HepG2 (cell line): ENCODE measurements at regions not wholly inside any gene's neighbourhood (a gene's known extent, or its start where the extent isn't known, plus 50 kb on each side); places are given as distances from the start of the nearest gene placed in this dataset.

ENCODE experiments used
- ARID2 ChIP-seq: sonication (generic); formaldehyde crosslinking; IDR thresholded peaks from 2 replicates; pipeline ENCODE4 v1.8.1; 2022; ENCODE audit warnings: mild to moderate bottlenecking, missing genetic modification reagents, borderline replicate concordance
- CERS6 ChIP-seq: sonication (generic); formaldehyde crosslinking; IDR thresholded peaks from 2 replicates; pipeline ENCODE4 v1.5.0; 2020; ENCODE audit warnings: missing genetic modification reagents
- FLYWCH1 ChIP-seq: sonication (generic); formaldehyde crosslinking; IDR thresholded peaks from 2 replicates; pipeline ENCODE4 v1.8.1; 2023; ENCODE audit warnings: mild to moderate bottlenecking, missing genetic modification reagents
- GPN1 ChIP-seq: sonication (generic); formaldehyde crosslinking; IDR thresholded peaks from 2 replicates; pipeline ENCODE4 v1.5.1; 2020; ENCODE audit warnings: missing genetic modification reagents, borderline replicate concordance
- HCFC1 ChIP-seq: fragments of 150-350 bp; IDR thresholded peaks from 2 replicates; pipeline ENCODE4 v1.6.1; 2014; ENCODE audit warnings: low read depth, low read length
- TCF12 ChIP-seq, 2 experiments: fragments of 450-650 bp in 1 of 2; sonication (generic) in 1 of 2; formaldehyde crosslinking in 1 of 2; IDR thresholded peaks; 2 replicates each; pipeline versions ENCODE4 v1.6.1 to v1.8.0; 2017 to 2022; ENCODE audit warnings: antibody characterized with exemption in 1 of 2, mild to moderate bottlenecking in 1 of 2, missing genetic modification reagents in 1 of 2, moderate library complexity in 1 of 2
- ZBTB1 ChIP-seq: sonication (generic); formaldehyde crosslinking; IDR thresholded peaks from 2 replicates; pipeline ENCODE4 v1.4.0; 2020; ENCODE audit warnings: missing genetic modification reagents, borderline replicate concordance
- ZNF274 ChIP-seq: sonication (generic); formaldehyde crosslinking; IDR thresholded peaks from 2 replicates; pipeline ENCODE4 v1.5.1; 2020; ENCODE audit warnings: mild to moderate bottlenecking, missing genetic modification reagents
- ZNF34 ChIP-seq: sonication (generic); formaldehyde crosslinking; IDR thresholded peaks from 2 replicates; pipeline ENCODE4 v1.4.0; 2020; ENCODE audit warnings: mild to moderate bottlenecking, missing genetic modification reagents, borderline replicate concordance
- ZNF407 ChIP-seq: sonication (generic); formaldehyde crosslinking; IDR thresholded peaks from one replicate; pipeline ENCODE4 v1.5.1; 2020; ENCODE audit warnings: mild to moderate bottlenecking, missing genetic modification reagents; ENCODE audit errors: not compliant biosample characterization

- no peak for TF ChIP-seq ZNF407 (CRISPR knock-in tag)
- TF ChIP-seq ZNF274 (CRISPR knock-in tag): no peak
- TF ChIP-seq CERS6 (CRISPR knock-in tag): no peak
- no peak for TF ChIP-seq GPN1
- TF ChIP-seq FLYWCH1 (CRISPR knock-in tag): no peak
- TF ChIP-seq ZBTB1 (CRISPR knock-in tag): no peak
- TF ChIP-seq ARID2 (CRISPR knock-in tag): no peak
- TF ChIP-seq ZNF34: no peak
- no peak for TF ChIP-seq TCF12 (IDR thresholded peaks at IDR 0.05)
- no peak for TF ChIP-seq TCF12 (CRISPR knock-in tag; IDR thresholded peaks at IDR 0.05)
- TF ChIP-seq HCFC1: no peak
Measured at GRCh38 chr4:138404801-138405200, 162.7 kb upstream of the SLC7A11 start (continued).
